KG1 (cell line): ENCODE measurements at regions not wholly inside any gene's neighbourhood (a gene's known extent, or its start where the extent isn't known, plus 50 kb on each side); places are given as distances from the start of the nearest gene placed in this dataset.
"Not testable (repeated sequence)": the region's sequence is repeated elsewhere in the genome, so short reads cannot be mapped to it uniquely, and the experiment has no call there.

Source experiments
- DNase-seq: peaks from one replicate; lab custom pipeline; 2025; lab: John Stamatoyannopoulos, UW

DNA sequence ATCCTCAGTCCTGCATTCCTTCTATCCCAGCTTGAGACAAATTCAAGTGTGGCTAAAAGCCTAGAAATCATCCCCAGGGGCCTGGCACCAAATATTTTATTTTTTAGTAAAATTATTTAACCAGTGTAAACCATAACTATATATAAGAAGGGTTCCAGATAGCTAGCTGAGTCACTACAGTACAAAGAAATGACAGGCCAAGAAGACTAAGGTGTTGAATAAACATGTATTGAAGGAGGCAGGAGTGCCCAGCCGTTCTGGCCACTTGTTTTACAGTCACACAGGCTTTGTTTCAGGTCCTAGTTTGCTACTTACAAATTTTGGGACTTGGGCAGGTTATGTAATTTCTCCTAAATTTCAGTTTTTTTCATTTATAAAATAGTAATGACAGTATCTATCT, 225.9 kb upstream of the PITX2 start:
- no peak for DNase-seq

DNA sequence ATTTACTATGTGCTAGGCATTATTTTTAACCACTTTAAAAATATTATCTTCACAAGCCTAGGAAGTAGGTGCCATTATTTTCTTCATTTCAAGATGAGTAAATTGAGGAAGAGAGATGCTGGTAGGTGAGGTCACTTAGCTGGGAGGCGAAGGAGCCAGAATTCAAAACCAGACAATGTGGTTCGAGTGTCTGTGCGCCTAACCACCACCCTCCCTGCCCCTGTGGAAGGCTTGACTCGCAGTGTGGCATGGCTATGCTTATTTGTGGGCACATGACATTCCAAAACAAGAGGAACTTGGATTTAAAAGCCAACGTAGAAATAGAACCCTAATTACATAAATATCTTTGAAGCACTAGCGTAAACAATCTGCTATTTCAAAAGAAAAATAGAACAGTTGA, 226.6 kb upstream of the PITX2 start:
- DNase-seq: no peak

DNA sequence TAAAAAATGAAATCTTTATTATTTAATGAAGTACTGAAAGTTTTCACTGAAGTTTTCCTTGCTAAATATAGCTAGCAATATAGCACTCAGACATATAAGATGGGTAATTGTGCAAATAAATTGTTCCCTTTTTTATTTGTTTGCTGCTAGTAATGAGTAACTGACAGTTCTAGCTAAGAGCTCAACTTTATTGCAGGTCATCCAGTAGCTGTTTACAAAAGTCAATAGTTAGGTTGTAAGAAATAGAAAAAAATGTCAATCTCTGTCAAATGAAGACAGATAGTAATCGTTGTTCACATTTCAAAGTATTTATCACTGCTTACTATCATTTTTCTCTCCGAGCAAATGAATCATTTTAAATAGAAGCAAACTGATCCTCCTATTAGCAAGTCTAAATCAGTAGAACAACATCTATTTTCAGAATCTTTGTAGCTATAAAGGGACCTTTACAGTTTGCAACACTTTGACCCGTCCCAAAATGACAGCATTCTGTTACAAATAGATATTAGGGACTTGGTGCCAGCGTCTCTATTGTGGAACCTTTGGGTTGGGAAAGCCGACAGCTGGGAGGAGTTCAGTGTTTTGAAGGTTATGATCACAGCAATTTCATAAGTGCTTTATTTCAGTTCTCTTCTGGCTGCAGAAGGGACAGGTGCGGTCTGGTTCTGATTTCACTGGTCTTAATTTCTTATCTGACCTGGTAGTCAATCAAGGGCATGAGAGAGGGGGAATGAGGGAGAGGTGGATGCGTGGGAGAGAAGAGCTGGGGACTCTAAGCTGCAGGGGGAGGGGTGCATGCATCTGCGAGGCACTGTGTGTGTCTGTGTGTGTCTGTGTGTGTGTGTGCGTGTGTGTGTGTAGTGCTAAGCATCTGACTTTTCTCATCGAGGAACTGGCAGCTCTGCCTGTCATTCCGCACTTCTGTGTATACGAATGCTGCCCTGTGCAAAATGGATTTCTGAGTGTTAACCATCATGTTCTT, 227.9 kb upstream of the PITX2 start:
- no peak for DNase-seq

DNA sequence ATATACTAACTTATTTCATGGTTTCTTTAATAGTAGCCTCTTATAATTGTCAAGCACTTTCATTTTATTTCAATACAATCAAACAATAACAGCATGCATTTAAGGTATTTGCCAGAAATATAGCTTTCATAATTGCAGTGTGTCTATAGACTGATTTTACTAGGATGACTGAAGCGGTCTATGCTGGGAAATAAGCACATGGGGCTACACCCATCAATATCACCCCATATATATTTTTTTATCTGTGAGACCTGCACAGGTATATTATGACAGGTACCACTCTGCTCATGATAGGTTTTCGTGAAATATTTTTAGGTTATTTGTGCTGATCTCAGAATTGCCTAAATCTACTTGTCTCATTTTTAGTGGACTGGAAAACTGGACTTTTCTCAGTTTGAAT, 229.1 kb upstream of the PITX2 start:
- DNase-seq: no peak

DNA sequence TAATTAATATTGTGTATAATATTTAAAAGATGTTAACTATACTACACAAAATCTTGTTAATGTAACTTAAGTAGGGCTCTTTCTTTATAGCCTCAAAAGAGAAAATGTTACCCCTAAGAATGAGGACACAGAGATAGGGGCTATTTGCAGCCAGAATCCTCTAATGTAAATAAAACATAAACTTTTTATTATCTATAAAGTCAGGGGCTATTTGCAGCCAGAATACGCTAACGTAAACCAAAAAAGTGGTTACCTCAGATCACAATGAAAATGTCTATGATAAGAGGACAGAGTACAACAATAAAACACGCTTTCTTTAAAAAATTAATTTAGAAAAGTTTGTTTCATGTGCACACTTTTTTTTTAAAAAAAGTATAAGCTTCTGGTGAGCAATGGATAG, 229.9 kb upstream of the PITX2 start:
- DNase-seq: no peak

DNA sequence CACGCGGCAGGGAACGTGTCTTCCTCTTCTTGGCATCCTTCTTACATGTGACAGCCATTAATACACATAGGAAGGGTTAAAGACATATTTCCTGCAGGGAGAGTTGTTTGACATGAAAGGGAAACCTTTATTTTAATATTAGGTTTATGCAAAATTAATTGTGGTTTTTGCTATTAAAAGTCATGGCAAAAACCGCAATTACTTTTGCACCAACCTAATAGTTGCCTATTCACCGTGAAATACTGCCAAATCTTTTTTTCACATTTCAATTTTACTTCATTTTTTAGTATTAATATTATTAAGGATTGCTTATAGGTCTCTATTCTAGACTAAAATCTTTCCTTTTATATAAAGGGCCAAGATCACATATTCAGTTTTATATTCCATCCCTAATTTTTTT, 230.4 kb upstream of the PITX2 start:
- no peak for DNase-seq

DNA sequence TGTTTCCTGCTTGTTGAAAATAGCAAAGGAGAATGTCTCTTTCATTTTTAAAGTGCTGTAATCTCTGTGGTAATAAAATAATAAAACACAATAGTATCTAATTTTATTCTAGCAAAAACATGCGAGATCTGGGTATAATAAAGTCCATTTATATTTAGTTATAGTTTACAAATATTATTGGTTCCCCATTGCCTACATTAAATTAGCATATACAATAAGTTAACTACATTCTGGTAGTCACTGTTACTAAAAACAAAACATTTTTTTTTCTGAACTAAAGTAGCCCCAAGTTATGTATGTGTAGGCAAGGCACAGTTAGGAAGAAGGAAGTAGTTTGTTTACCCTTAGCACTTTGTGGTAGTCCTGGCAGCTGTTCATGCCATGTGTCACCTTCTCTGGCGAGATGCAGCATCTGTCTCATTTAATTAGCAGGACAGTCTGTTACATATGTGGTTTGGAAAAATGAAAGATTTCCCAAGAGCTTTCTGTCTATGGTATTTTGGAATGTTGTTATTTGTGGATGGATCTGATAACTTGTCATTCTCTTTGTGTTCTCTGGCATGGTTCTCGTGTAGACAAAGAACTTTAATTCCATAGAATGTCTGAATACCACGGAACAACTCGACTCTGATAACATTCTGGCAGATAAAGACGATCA, 231.3 kb upstream of the PITX2 start:
- no peak for DNase-seq

DNA sequence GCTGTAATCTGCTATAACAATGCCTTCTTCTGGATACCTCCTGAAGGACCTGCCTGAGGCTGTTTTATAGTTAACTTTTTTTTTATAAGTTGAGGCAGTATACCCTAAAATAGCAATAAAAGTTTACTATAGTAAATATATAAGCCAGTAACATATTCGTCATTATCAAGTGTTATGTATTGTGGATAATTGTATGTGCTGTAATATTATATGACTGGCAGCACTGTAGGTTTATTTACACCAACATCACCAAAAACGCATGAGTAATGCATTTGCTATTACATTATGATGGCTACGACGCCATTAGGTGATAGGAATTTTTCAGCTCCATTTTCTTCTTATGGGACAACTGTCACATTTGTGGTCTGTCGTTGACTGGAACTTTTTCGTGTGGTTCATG, 237.2 kb upstream of the PITX2 start:
- DNase-seq: no peak

DNA sequence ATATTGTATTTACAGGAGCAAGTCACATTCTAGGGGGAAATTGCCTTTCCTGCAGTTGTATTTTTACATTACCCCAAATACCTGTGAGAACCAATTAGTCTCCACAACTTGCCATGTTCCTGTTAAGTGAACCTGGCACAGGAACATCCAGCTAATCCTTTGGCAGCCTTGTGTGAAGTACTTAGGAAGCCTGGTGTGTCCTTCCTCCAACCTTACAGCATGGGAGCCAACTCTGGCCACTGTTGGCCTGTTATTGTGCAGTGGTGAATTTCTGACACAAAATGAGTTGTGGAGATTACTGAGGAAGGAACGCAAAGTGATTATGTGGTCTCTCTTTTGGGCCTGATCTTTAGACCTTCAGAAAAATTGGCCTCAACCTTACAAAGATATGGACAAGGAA, 238.0 kb upstream of the PITX2 start:
- DNase-seq: no peak

DNA sequence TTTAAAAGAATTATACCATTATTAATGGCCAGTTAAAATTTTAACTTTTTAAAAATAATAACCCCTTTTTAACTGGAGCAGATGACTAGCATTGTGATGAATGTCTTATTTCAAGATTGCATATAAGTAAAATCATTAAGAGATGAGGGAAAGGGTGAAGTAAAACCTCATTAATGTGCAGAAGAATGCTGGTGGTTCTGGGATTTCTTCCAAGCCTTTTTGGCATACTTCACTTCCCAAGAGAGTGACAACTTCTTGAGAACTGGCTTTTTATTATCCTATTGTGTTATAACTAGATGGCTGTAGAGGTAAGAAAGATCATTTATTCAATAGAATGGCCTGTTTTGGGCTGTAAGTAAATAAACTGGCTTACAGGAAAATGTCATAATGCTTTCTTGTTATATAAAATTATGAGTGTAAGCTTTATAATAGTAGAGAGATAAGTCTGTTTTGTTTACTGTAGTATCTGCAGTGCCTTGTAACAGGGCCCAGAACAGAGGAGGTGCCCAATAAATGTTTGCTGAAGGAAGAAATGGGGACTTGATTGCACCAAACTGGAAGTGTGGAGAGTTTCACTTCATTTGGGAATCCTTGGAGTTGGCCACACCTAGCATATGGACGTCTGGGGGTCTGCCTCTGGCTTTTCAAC, 242.9 kb upstream of the PITX2 start:
- DNase-seq: no peak

DNA sequence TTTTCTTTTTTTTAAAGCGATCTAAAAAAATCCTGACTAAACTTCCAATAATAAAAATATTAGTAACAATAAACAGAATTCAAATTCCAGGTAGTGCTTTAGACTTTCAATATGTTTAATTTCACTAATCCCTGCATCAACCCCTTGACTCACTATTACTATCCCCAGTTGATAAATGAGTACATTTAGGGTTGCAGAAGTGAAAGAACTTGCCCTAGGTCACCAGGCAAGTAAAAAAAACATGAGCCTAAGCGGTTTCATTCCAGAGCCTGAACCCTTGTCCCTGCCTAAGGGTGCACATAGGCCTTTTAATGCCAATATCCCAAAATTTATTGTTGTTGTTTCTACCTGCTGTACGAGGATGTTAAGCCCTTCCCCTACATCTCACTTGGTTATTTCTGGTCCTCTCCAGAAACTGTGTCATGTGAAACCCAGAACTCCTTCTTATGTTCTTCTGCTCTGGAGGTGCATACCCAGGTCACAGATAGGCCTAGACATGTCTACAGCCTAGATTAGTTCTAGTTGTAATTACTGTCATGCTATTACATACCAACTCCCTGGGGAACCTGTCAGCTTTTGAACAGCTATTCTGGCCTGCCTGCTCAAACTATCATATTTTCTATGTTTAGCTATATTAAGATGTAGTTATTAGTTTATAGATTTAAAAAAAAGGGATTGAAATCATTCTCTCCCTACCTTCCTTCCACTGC, 244.5 kb upstream of the PITX2 start:
- no peak for DNase-seq

DNA sequence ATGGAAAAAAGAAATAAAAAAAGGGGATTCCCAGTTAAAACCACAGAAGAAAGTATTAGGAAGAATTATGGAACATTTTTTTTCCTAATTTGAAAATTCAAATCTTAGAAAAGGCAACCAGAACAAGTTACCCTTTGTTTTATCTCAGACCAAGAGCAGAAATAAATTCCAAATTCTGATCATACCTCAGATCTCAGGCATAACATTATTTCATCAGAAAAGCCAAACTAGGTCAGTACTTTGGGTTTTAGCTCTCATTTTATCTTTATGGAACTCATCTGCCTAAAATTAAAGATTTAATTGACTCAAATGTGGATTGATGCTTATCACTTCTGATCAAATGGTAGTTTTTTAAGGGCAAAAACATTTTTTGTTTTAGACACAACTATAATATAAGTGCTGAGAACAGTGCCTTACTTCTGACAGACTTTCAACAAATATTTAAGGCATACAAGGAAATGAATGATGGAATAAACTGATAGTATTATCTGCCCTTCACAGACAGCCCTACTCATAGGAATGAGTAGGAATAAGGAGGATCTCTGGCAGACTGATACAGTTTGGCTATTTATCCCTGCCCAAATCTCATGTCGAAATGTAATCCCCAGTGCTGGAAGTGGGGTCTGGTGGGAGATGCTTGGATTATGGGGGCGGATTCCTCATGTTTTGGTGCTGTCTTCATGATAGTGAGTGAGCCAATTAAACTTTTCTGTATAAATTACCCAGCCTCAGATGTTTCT, 245.3 kb upstream of the PITX2 start:
- DNase-seq: no peak

DNA sequence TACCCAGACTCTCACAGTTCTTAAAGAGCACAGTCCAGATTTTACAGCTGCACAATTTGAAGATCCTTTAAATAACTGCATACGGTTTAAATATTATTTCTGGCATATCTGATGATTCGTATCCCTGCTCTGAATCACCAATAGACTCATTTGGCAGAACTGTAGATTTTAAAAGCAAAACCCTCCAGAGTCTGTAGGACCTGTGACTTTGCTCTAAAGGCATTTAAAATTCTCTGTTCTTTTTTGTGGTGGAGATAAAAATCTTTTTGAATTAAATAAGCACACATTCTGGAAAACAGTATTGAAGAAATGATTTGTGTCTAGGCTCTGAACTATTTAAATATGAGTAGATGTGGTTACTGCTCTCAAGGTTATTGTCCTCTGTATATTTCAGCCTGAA, 246.2 kb upstream of the PITX2 start:
- no peak for DNase-seq

DNA sequence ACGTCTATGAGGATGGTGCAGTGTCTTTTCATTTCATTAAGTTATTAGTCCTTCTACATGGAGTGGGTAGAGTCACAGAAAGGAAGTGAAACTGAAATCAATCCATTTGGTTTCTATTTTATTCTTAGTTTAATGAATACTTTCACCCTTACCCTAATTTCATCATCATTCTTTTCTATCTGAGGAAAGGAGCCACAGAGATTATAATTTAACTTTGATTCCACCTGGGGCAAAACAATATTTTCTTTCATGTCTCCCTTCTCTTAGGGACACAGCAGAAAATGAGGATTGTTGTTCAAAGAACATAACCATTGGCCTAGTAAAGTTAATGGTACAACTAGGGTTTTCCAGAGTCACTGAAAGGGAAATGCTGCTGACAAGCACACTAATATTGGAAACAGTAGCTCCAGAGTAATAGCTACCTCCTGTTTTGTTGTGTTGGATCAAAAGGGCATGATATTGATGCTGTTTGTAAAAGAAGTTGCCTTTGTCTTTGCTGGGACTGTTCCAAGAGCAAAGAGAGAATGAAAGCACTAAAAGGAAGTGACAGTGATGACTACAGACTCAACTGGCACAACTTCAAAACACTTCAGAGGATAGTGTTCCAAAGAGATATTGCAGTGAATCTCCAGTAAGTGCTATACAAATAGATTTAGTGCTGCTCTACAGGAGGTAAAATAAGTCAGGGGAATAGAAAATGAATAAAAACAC, 247.1 kb upstream of the PITX2 start:
- DNase-seq: no peak

DNA sequence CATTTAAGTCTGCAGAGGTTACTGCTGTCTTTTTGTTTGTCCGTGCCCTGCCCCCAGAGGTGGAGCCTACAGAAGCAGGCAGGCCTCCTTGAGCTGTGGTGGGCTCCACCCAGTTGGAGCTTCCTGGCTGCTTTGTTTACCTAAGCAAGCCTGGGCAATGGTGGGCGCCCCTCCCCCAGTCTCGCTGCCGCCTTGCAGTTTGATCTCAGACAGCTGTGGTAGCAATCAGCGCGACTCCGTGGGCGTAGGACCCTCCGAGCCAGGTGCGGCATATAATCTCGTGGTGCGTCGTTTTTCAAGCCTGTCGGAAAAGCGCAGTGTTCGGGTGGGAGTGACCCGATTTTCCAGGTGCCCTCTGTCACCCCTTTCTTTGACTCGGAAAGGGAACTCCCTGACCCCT, 253.3 kb upstream of the PITX2 start:
- DNase-seq: not testable (repeated sequence)

DNA sequence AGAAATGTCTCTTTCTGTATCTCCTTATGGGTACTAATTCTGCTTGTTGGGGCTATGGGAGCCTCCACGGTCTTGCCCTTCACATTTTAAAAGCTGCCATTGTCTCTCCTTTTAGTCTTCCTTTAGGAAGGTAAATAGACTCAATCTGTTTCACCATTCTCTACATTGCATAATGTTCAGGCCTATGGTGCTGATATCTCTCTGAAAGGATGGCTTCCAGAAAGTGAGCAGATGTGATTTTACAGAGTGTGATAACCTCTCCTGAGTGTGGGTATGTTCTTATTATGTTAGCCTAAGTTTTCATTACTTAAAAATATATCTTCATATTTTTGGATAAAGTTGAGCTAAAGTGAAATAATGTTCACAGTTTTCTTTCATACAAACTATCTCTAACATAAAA, 254.0 kb upstream of the PITX2 start:
- no peak for DNase-seq

DNA sequence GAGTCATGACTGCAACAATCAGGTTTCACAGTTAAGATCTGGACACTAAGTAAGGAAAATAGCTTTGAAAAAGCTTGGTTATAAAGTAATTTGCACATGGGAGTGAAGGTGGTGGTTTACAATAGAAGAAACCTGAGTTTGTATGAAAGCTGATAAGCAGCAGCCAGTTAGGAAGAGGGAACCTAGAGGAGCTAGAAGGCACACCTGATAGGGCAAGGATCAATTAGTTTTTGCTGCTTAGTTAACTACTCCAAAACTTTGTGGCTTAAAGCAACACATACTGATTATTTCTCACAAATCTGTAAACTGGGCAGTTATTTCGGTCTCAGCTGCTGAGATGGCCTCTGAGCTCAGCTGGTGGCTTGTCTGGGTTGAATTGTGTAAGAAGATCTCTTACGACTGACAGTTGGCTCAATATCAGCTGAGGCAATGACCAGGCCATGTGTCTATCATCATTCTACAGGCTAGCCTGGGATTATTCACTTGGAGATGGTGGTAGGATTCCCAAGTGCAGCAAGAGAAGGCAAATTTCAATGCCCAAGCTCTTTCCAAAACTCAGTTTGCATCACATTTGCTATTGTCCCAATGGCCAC, 255.0 kb upstream of the PITX2 start:
- no peak for DNase-seq

DNA sequence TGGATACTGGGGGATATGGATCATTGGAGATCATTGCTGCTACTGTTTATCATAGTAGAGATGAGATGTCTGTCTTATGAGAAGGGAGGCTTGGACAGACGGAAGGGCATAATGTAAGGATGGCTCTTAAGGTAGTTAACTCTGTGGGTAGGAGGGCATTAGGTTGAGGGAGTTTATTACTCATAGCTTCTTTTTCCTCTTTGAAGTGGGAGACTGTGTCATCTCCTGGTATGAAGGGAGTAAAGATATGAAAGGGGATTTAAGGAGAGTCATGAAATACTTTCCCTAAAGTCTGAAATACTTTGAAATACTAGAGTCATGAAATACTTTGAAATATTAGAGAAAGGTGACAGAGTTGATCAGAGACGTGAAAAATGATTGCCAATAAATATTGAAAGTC, 255.5 kb upstream of the PITX2 start:
- DNase-seq: no peak

DNA sequence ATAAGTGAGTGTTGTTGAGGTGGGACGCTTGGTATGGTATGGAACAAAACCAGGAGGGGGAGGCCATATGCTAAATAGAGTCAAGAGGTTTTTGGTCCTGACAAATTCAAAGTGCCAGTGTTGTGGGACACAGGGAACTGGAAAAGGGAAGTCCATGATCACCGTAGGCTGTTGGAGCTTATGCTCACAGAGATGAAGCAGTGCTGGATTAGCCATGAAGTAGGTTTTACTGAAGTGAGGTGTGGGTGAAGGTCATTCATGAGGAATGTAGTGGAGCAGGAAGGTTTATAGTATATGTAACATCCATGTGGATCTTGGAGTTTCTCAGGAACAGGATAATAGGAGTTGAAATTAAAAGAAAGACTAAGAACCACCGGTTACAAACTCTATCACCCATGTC, 256.1 kb upstream of the PITX2 start:
- no peak for DNase-seq

DNA sequence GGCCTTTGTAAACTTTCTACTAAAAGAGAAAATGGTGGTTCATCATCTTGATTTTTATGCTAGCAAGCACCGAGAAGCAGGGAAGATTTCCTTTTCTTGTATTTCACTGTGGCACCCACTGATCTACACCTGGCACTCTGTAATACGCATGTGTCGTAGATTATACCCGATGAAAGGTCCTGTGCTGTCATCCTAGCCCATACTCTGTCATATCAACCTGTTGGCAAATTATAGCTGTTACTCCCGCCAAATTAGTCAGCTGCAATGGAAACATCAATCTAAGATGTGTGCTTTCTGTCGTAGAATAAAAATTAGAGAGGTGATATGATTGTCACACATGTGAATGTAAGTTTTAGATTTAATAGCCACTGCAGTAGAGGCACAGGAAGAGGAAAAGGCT, 263.4 kb upstream of the PITX2 start:
- no peak for DNase-seq

DNA sequence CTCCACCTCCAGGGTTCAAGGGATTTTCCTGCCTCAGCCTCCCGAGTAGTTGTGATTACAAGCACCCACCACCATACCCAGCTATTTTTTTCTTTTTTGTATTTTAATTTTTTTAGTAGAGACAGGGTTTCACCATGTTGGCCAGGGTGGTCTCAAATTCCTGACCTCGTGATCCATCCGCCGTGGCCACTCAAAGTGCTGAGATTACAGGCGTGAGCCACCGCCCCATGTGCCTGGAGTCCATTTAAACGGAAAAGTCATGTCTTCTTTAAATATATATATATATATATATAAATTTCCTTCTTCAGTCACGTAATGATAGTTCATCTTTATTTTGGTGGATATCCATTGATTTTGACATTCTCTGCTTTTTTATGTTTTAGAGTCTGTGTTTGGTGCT, 264.0 kb upstream of the PITX2 start:
- DNase-seq: no peak
